ENCODE measurements at regions not wholly inside any gene's neighbourhood (a gene's known extent, or its start where the extent isn't known, plus 50 kb on each side); places are given as distances from the start of the nearest gene placed in this dataset.

GRCh38 chr12:66905201-66905600, 226.3 kb upstream of the GRIP1 start:
- no peak for TF ChIP-seq CTCF (IDR thresholded peaks at IDR 0.05; ENCODE audit: borderline replicate concordance, insufficient read depth, low read depth, low read length)
- no peak overlapping the region for H3K4me3 ChIP-seq (ENCODE audit: low read depth, low read length)

- no peak overlapping the region for H3K4me3 ChIP-seq (ENCODE audit: low read depth, low read length)
- TF ChIP-seq CTCF (IDR thresholded peaks at IDR 0.05; ENCODE audit: borderline replicate concordance, insufficient read depth, low read depth, low read length): no peak
Measured at GRCh38 chr12:66910366-66910974, 231.6 kb upstream of the GRIP1 start.

- no peak for TF ChIP-seq CTCF (IDR thresholded peaks at IDR 0.05; ENCODE audit: borderline replicate concordance, insufficient read depth, low read depth, low read length)
- no peak overlapping the region for H3K4me3 ChIP-seq (ENCODE audit: low read depth, low read length)
Measured at GRCh38 chr12:66915306-66915904, 236.5 kb upstream of the GRIP1 start.

- TF ChIP-seq CTCF (IDR thresholded peaks at IDR 0.05; ENCODE audit: borderline replicate concordance, insufficient read depth, low read depth, low read length): no peak
Measured at GRCh38 chr12:66916189-66916588, 237.3 kb upstream of the GRIP1 start.

GRCh38 chr12:66919466-66919865, 240.6 kb upstream of the GRIP1 start:
- no peak for TF ChIP-seq CTCF (IDR thresholded peaks at IDR 0.05; ENCODE audit: borderline replicate concordance, insufficient read depth, low read depth, low read length)
- no peak overlapping the region for H3K4me3 ChIP-seq (ENCODE audit: low read depth, low read length)

More at GRCh38 chr12:66916189-66916588, 237.3 kb upstream of the GRIP1 start:
- no peak overlapping the region for H3K4me3 ChIP-seq (ENCODE audit: low read depth, low read length)

GRCh38 chr12:66920205-66920604, 241.3 kb upstream of the GRIP1 start:
- no peak overlapping the region for H3K4me3 ChIP-seq (ENCODE audit: low read depth, low read length)
- no peak for TF ChIP-seq CTCF (IDR thresholded peaks at IDR 0.05; ENCODE audit: borderline replicate concordance, insufficient read depth, low read depth, low read length)

- H3K4me3 ChIP-seq (ENCODE audit: low read depth, low read length): no peak overlapping the region
- TF ChIP-seq CTCF (IDR thresholded peaks at IDR 0.05; ENCODE audit: borderline replicate concordance, insufficient read depth, low read depth, low read length): no peak
Measured at GRCh38 chr12:66921151-66921550, 242.3 kb upstream of the GRIP1 start.

All from GM12875 (cell line).